Panc1 (cell line): ENCODE measurements at regions not wholly inside any gene's neighbourhood (a gene's known extent, or its start where the extent isn't known, plus 50 kb on each side); places are given as distances from the start of the nearest gene placed in this dataset.

ENCODE experiments used
- ATAC-seq: fragments of 200-7000 bp; cut with Tn5 transposase; 2 replicates; pipeline ENCODE4 v1.9.1; 2020; ENCODE audit warnings: mild to moderate bottlenecking, moderate library complexity
- BruUV-seq: library from RNA; stranded (reverse); fragments of 400-500 nt; replicated peaks from 2 replicates; lab custom pipeline; 2021; lab: Mats Ljungman, UMichigan
- CTCF ChIA-PET: fragments of 300-600 bp; sonication (Branson Sonifier 250); formaldehyde crosslinking; loops from one replicate; lab custom pipeline; 2022; ENCODE audit warnings: antibody characterized with exemption; lab: Charles Lee
- POLR2A ChIA-PET: fragments of 300-600 bp; sonication (Branson Sonifier 250); formaldehyde crosslinking; loops from one replicate; lab custom pipeline; 2022; ENCODE audit warnings: antibody characterized with exemption; lab: Charles Lee
- DNase-seq: peaks from one replicate; pipeline ENCODE4 v3.0.0-alpha.2; 2010; ENCODE audit warnings: low read depth, low spot score
- H3K27ac ChIP-seq: 2 replicates; pipeline ENCODE4 v1.5.1; 2011; ENCODE audit warnings: mild to moderate bottlenecking, low read length, inconsistent platforms
- H3K27me3 ChIP-seq: fragments of 200-500 bp; sonication (Bioruptor generic); 2 replicates; pipeline ENCODE4 v1.6.0; 2014; ENCODE audit warnings: low read length, inconsistent platforms; ENCODE audit not compliant: control insufficient read depth, insufficient read depth
- H3K36me3 ChIP-seq: fragments of 200-500 bp; sonication (Bioruptor generic); 2 replicates; pipeline ENCODE4 v1.5.1; 2014; ENCODE audit warnings: inconsistent platforms, mild to moderate bottlenecking, low read length, moderate library complexity; ENCODE audit not compliant: control insufficient read depth, insufficient read depth
- H3K4me1 ChIP-seq: 2 replicates; pipeline ENCODE4 v1.5.1; 2011; ENCODE audit warnings: inconsistent platforms, mild to moderate bottlenecking, low read length, moderate library complexity; ENCODE audit not compliant: control insufficient read depth, insufficient read depth
- H3K4me3 ChIP-seq, 2 experiments: 2 replicates each; pipeline ENCODE4 v1.5.1; 2011 to 2012; ENCODE audit warnings: low read depth in 2 of 2, low read length in 2 of 2, mild to moderate bottlenecking in 2 of 2, inconsistent platforms in 1 of 2, moderate library complexity in 1 of 2
- H3K9me3 ChIP-seq: fragments of 200-500 bp; sonication (Bioruptor generic); 2 replicates; pipeline ENCODE4 v1.5.1; 2014; ENCODE audit warnings: low read depth, mild to moderate bottlenecking, inconsistent platforms, low read length, moderate library complexity; ENCODE audit not compliant: control insufficient read depth, insufficient read depth
- CTCF ChIP-seq: fragments of 450-650 bp; IDR thresholded peaks from 2 replicates; pipeline ENCODE4 v1.5.1; 2017; ENCODE audit warnings: mild to moderate bottlenecking
- POLR2AphosphoS5 ChIP-seq: IDR thresholded peaks from 2 replicates; pipeline ENCODE4 v1.6.1; 2012; ENCODE audit warnings: mild to moderate bottlenecking, low read depth, low read length, moderate library complexity
- REST ChIP-seq, 2 experiments: IDR thresholded peaks; 2 replicates each; pipeline ENCODE4 v1.6.1; 2011 to 2012; ENCODE audit warnings: low read depth in 2 of 2, control low read depth in 1 of 2, low read length in 1 of 2, mild to moderate bottlenecking in 1 of 2, moderate library complexity in 1 of 2; ENCODE audit not compliant: insufficient read depth in 1 of 2
- SIN3A ChIP-seq: IDR thresholded peaks from 2 replicates; pipeline ENCODE4 v1.6.1; 2012; ENCODE audit warnings: low read depth, mild to moderate bottlenecking, low read length, moderate library complexity, borderline replicate concordance; ENCODE audit not compliant: insufficient read depth
- TCF7L2 ChIP-seq: IDR thresholded peaks from 2 replicates; pipeline ENCODE4 v1.6.1; 2011; ENCODE audit warnings: mild to moderate bottlenecking, low read depth, low read length, inconsistent platforms
- in situ Hi-C: cut with HindIII; loops from 2 replicates; pipeline ENCODE4 v1.10.0; 2016; ENCODE audit warnings: low sequenced_read_pairs, low pct_unique_long_range_greater_than_20kb
- intact Hi-C: fragments of 100-400 bp; cut with micrococcal nuclease; formaldehyde crosslinking; loops from one replicate; pipeline ENCODE4 v1.10.0; 2022; ENCODE audit not compliant: unreplicated experiment

DNA sequence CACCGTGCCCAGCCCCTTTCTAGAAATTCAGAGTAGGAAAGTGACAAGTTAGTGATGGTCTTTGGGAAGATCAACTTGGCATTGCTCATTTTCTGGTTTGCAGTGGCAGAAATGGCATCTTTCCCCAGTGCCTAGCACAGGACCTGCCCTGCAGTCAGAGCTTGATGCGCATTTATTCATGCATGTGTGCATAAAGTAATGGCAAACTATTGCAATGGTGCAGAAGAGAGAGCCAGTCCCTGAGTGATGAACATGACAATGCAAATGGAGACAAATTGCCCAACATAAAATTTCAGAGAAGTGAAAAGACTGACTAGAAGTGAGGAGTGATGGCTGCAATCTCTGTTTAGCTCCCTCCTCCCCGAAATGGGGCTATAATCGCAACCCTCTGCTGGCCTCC, 268.2 kb downstream of the CCSER2 start:
- no peak for TF ChIP-seq CTCF
- TF ChIP-seq SIN3A, result no peak
- no peak for TF ChIP-seq REST (IDR thresholded peaks at IDR 0.05; ENCODE audit: insufficient read depth in 1 of 2, low read depth in 2 of 2, low read length in 1 of 2)
- no peak for TF ChIP-seq POLR2AphosphoS5
- TF ChIP-seq TCF7L2, result no peak
- Histone ChIP-seq H3K27ac (no peak overlapping the region), H3K4me1 (no peaks in the 10 kb centered on the region), H3K36me3 (no peaks in the 10 kb centered on the region), H3K4me3 (no peak overlapping the region), H3K9me3 (no peaks in the 10 kb centered on the region), H3K27me3 (no peaks in the 10 kb centered on the region)
- intact Hi-C loops (no loop called here), in situ Hi-C loops (no loop called here)
- POLR2A ChIA-PET, result no interaction called here
- CTCF ChIA-PET, result interaction anchor here (1.3 kb wide), 1 partner anchor 56 kb away, joined by 5 read pairs; no protein-coding TSS in a partner anchor
- BruUV-seq, result no TSS peak
- DNase-seq, result no peak
- ATAC-seq, result no peak

DNA sequence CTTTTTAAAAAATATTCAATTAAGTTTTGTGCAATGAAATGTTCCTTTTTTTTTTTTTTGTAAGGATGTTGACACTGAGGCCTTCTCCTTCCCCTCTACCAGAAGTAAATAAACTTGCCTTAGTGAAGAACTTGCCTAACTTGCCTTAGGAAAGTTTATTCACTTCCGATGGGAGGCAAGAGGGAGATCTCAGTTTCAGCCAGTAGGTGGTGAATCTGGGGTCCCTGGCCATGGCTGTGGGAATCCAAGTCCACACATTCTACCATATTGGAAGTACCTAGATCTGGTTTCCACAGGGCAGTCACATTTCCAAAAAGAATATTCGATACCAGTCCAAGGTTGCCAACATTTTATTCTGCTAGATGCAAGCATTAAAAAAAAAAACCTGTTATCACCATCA, 270.9 kb downstream of the CCSER2 start:
- no TSS peak for BruUV-seq
- intact Hi-C loops (no loop called here), in situ Hi-C loops (no loop called here)
- no peaks in the 10 kb centered on the region for H3K9me3 ChIP-seq
- no peak for TF ChIP-seq CTCF
- no peak for TF ChIP-seq POLR2AphosphoS5
- no peak for TF ChIP-seq TCF7L2
- TF ChIP-seq SIN3A, result no peak
- TF ChIP-seq REST (IDR thresholded peaks at IDR 0.05; ENCODE audit: insufficient read depth in 1 of 2, low read depth in 2 of 2, low read length in 1 of 2), result no peak
- H3K36me3 ChIP-seq, result no peaks in the 10 kb centered on the region
- no peak for DNase-seq
- H3K27ac ChIP-seq, result no peak overlapping the region
- H3K27me3 ChIP-seq, result no peaks in the 10 kb centered on the region
- H3K4me1 ChIP-seq, result no peaks in the 10 kb centered on the region
- CTCF ChIA-PET, result no interaction called here
- POLR2A ChIA-PET, result no interaction called here
- ATAC-seq, result no peak
- H3K4me3 ChIP-seq, result no peak overlapping the region
